GM12864 (cell line): ENCODE measurements at regions not wholly inside any gene's neighbourhood (a gene's known extent, or its start where the extent isn't known, plus 50 kb on each side); places are given as distances from the start of the nearest gene placed in this dataset.

Source experiments
- DNase-seq: peaks from one replicate; pipeline ENCODE4 v3.0.0-alpha.2; 2011; ENCODE audit warnings: low read depth
- H3K4me3 ChIP-seq: 2 replicates; pipeline ENCODE4 v1.5.1; 2011; ENCODE audit warnings: mild to moderate bottlenecking, low read depth, low read length, control low read depth
- CTCF ChIP-seq: IDR thresholded peaks from 2 replicates; pipeline ENCODE4 v1.5.1; 2011; ENCODE audit warnings: low read depth, mild to moderate bottlenecking, moderate library complexity, low read length, control low read depth, inconsistent platforms; ENCODE audit errors: missing control alignments

GRCh38 chr4:89357787-89358186, 50.2 kb upstream of the GPRIN3 start:
- H3K4me3 ChIP-seq, result no peak overlapping the region
- no peak for DNase-seq
- no peak for TF ChIP-seq CTCF
